Prostate gland (tissue), 2 donors: ENCODE measurements at regions not wholly inside any gene's neighbourhood (a gene's known extent, or its start where the extent isn't known, plus 50 kb on each side); places are given as distances from the start of the nearest gene placed in this dataset.

Experiments used
- DNase-seq: peaks from one replicate; pipeline ENCODE4 v3.0.0-alpha.2; 2019; ENCODE audit warnings: low spot score
- H3K27ac ChIP-seq, 2 donors: fragments of 200-600 bp; sonication (generic); 2 replicates each; pipeline ENCODE4 v1.5.1; 2017 to 2019
- H3K27me3 ChIP-seq: fragments of 200-600 bp; sonication (generic); replicated peaks from 2 replicates; pipeline ENCODE4 v1.5.1; 2019; ENCODE audit not compliant: insufficient read depth
- H3K36me3 ChIP-seq, 2 donors: fragments of 200-600 bp; sonication (generic); 1 replicate in 1 of 2; 2 replicates in 1 of 2; pipeline versions ENCODE4 v1.5.1 to v1.8.1; 2017 to 2019
- H3K4me1 ChIP-seq: fragments of 200-600 bp; sonication (generic); replicated peaks from 2 replicates; pipeline ENCODE4 v1.5.1; 2019
- H3K4me3 ChIP-seq, 2 donors: fragments of 200-600 bp; sonication (generic); 2 replicates each; pipeline ENCODE4 v1.5.1; 2017 to 2019
- H3K9me3 ChIP-seq: fragments of 200-600 bp; sonication (generic); 2 replicates; pipeline ENCODE4 v1.5.1; 2017
- CTCF ChIP-seq, 4 experiments: fragments of 200-600 bp in 2 of 4; fragments of 450-650 bp in 2 of 4; sonication (generic) in 2 of 4; IDR thresholded peaks; 1 replicate in 3 of 4; 2 replicates in 1 of 4; pipeline ENCODE4 v1.5.1; 2016 to 2019; ENCODE audit warnings: antibody characterized with exemption in 4 of 4, mild to moderate bottlenecking in 2 of 4, moderate library complexity in 2 of 4
- POLR2A ChIP-seq: fragments of 450-650 bp; IDR thresholded peaks from one replicate; pipeline ENCODE4 v1.6.1; 2016; ENCODE audit warnings: antibody characterized with exemption, mild to moderate bottlenecking
- POLR2AphosphoS5 ChIP-seq: sonication (generic); formaldehyde crosslinking; IDR thresholded peaks from one replicate; pipeline ENCODE4 v1.6.1; 2017; ENCODE audit warnings: antibody characterized with exemption
- WGBS: methylation state at CpG from one replicate; pipeline ENCODE4 v1.1.5; 2018; 5-methylcytosine and 5-hydroxymethylcytosine counted together
- intact Hi-C: fragments of 100-400 bp; cut with DNase I; formaldehyde crosslinking; loops from one replicate; pipeline ENCODE4 v1.14.2; 2022

- H3K9me3 ChIP-seq: no peaks in the 10 kb centered on the region
- WGBS: 94% methylated on average over 8 of the region's 8 CpGs
- H3K4me3 ChIP-seq: no peak overlapping the region
- H3K27me3 ChIP-seq: no peaks in the 10 kb centered on the region
- no peak overlapping the region for H3K27ac ChIP-seq
- no peaks in the 10 kb centered on the region for H3K4me1 ChIP-seq
- H3K36me3 ChIP-seq: no peaks in the 10 kb centered on the region
- no peak for DNase-seq
- intact Hi-C loops: no loop called here
- no peak for TF ChIP-seq CTCF (IDR thresholded peaks at IDR 0.05)
- no peak for TF ChIP-seq POLR2A
- TF ChIP-seq POLR2AphosphoS5: no peak
Observed at GRCh38 chr11:70924108-70924507, 328.3 kb downstream of the SHANK2 start.

GRCh38 chr11:70925238-70925637 is 327.1 kb downstream of the SHANK2 start:
- intact Hi-C loops: no loop called here
- no peak overlapping the region for H3K27ac ChIP-seq
- WGBS: 82% methylated on average over 3 of the region's 3 CpGs
- no peaks in the 10 kb centered on the region for H3K36me3 ChIP-seq
- no peak overlapping the region for H3K4me3 ChIP-seq
- TF ChIP-seq CTCF (IDR thresholded peaks at IDR 0.05) (no peak), POLR2AphosphoS5 (no peak), POLR2A (no peak)
- no peaks in the 10 kb centered on the region for H3K9me3 ChIP-seq
- no peaks in the 10 kb centered on the region for H3K27me3 ChIP-seq
- DNase-seq: no peak
- no peaks in the 10 kb centered on the region for H3K4me1 ChIP-seq

- no peak overlapping the region for H3K4me3 ChIP-seq
- no peak for DNase-seq
- 79% methylated on average over 14 of the region's 14 CpGs for WGBS
- H3K36me3 ChIP-seq: no peaks in the 10 kb centered on the region
- H3K27me3 ChIP-seq: no peaks in the 10 kb centered on the region
- intact Hi-C loops: no loop called here
- H3K4me1 ChIP-seq: no peaks in the 10 kb centered on the region
- H3K27ac ChIP-seq: no peak overlapping the region
- H3K9me3 ChIP-seq: no peaks in the 10 kb centered on the region
- no peak for TF ChIP-seq POLR2AphosphoS5
- TF ChIP-seq CTCF (IDR thresholded peaks at IDR 0.05): no peak
- TF ChIP-seq POLR2A: no peak
Observed at GRCh38 chr11:70926543-70927201, 325.7 kb downstream of the SHANK2 start.

- no peak overlapping the region for H3K27ac ChIP-seq
- no peaks in the 10 kb centered on the region for H3K36me3 ChIP-seq
- H3K9me3 ChIP-seq: no peaks in the 10 kb centered on the region
- H3K4me1 ChIP-seq: no peaks in the 10 kb centered on the region
- 73% methylated on average over 10 of the region's 10 CpGs for WGBS
- intact Hi-C loops: no loop called here
- DNase-seq: no peak
- TF ChIP-seq CTCF (IDR thresholded peaks at IDR 0.05) (no peak), POLR2AphosphoS5 (no peak), POLR2A (no peak)
- no peak overlapping the region for H3K4me3 ChIP-seq
- H3K27me3 ChIP-seq: no peaks in the 10 kb centered on the region
Observed at GRCh38 chr11:70928854-70929598, 323.4 kb downstream of the SHANK2 start.

GRCh38 chr11:70930215-70930614 is 322.2 kb downstream of the SHANK2 start:
- Histone ChIP-seq H3K27me3 (no peaks in the 10 kb centered on the region), H3K4me1 (no peaks in the 10 kb centered on the region), H3K9me3 (no peaks in the 10 kb centered on the region), H3K4me3 (no peak overlapping the region), H3K27ac (no peak overlapping the region), H3K36me3 (no peaks in the 10 kb centered on the region)
- WGBS: 95% methylated on average over 3 of the region's 3 CpGs
- DNase-seq: no peak
- intact Hi-C loops: no loop called here
- no peak for TF ChIP-seq POLR2AphosphoS5
- no peak for TF ChIP-seq CTCF (IDR thresholded peaks at IDR 0.05)
- TF ChIP-seq POLR2A: no peak
